Liver (tissue), 7 donors: ENCODE measurements at regions not wholly inside any gene's neighbourhood (a gene's known extent, or its start where the extent isn't known, plus 50 kb on each side); places are given as distances from the start of the nearest gene placed in this dataset.

ENCODE experiments used
- DNase-seq: peaks from one replicate; pipeline ENCODE4 v3.0.0-alpha.2; 2017; ENCODE audit warnings: low spot score
- H3K27ac ChIP-seq, 2 donors: one replicate each; pipeline ENCODE4 v1.7.0; 2013; ENCODE audit warnings: inconsistent platforms in 2 of 2, low read length in 2 of 2, control low read depth in 1 of 2, low read depth in 1 of 2, mild to moderate bottlenecking in 1 of 2
- H3K27me3 ChIP-seq, 4 donors: one replicate each; pipeline versions ENCODE4 v1.6.1 to v1.7.0; 2013; ENCODE audit warnings: low read length in 3 of 4, inconsistent platforms in 1 of 4, mild to moderate bottlenecking in 1 of 4, moderate library complexity in 1 of 4; ENCODE audit not compliant: control insufficient read depth in 4 of 4, insufficient read depth in 4 of 4
- H3K36me3 ChIP-seq, 4 donors: one replicate each; pipeline versions ENCODE4 v1.6.1 to v1.7.0; 2013; ENCODE audit warnings: low read length in 3 of 4, mild to moderate bottlenecking in 3 of 4, low read depth in 1 of 4, moderate library complexity in 1 of 4; ENCODE audit not compliant: control insufficient read depth in 4 of 4, insufficient read depth in 3 of 4
- H3K4me1 ChIP-seq, 4 donors: one replicate each; pipeline versions ENCODE4 v1.6.1 to v1.7.0; 2013; ENCODE audit warnings: low read length in 3 of 4, mild to moderate bottlenecking in 3 of 4, moderate library complexity in 1 of 4; ENCODE audit not compliant: control insufficient read depth in 4 of 4, insufficient read depth in 4 of 4
- H3K4me3 ChIP-seq, 3 donors: one replicate each; pipeline versions ENCODE4 v1.6.1 to v1.7.0; 2013; ENCODE audit warnings: low read length in 3 of 3, control low read depth in 1 of 3, low read depth in 1 of 3, mild to moderate bottlenecking in 1 of 3
- H3K9ac ChIP-seq, 2 donors: one replicate each; pipeline ENCODE4 v1.7.0; 2013; ENCODE audit warnings: low read length in 2 of 2, mild to moderate bottlenecking in 2 of 2, moderate library complexity in 2 of 2, control low read depth in 1 of 2, low read depth in 1 of 2
- H3K9me3 ChIP-seq, 4 donors: one replicate each; pipeline versions ENCODE4 v1.6.1 to v1.7.0; 2013; ENCODE audit warnings: low read length in 3 of 4; ENCODE audit not compliant: control insufficient read depth in 4 of 4
- FOXA1 ChIP-seq: IDR thresholded peaks from 2 replicates; pipeline ENCODE4 v1.6.1; 2016; ENCODE audit warnings: antibody characterized with exemption
- FOXA2 ChIP-seq: IDR thresholded peaks from 2 replicates; pipeline ENCODE4 v1.6.1; 2016; ENCODE audit warnings: antibody characterized with exemption
- GABPA ChIP-seq, 2 donors: IDR thresholded peaks in 1 of 2; conservative IDR thresholded peaks in 1 of 2; 2 replicates each; pipeline ENCODE4 v1.6.1; 2016; ENCODE audit warnings: antibody characterized with exemption in 2 of 2, mild to moderate bottlenecking in 1 of 2, moderate library complexity in 1 of 2
- HNF4A ChIP-seq, 2 donors: conservative IDR thresholded peaks; 2 replicates each; pipeline ENCODE4 v1.6.1; 2016; ENCODE audit warnings: antibody characterized with exemption in 2 of 2, mild to moderate bottlenecking in 2 of 2
- JUND ChIP-seq, 2 donors: IDR thresholded peaks; 2 replicates each; pipeline ENCODE4 v1.6.1; 2016; ENCODE audit warnings: antibody characterized with exemption in 2 of 2
- NR2F2 ChIP-seq: IDR thresholded peaks from 2 replicates; pipeline ENCODE4 v1.6.1; 2016; ENCODE audit warnings: antibody characterized with exemption
- RAD21 ChIP-seq, 2 donors: IDR thresholded peaks; 2 replicates each; pipeline ENCODE4 v1.6.1; 2016; ENCODE audit warnings: antibody characterized with exemption in 2 of 2, mild to moderate bottlenecking in 2 of 2
- RXRA ChIP-seq, 2 donors: IDR thresholded peaks; 2 replicates each; pipeline ENCODE4 v1.6.1; 2017 to 2018; ENCODE audit warnings: antibody characterized with exemption in 2 of 2, mild to moderate bottlenecking in 1 of 2
- TAF1 ChIP-seq: conservative IDR thresholded peaks from 2 replicates; pipeline ENCODE4 v1.6.1; 2016; ENCODE audit warnings: antibody characterized with exemption, mild to moderate bottlenecking
- YY1 ChIP-seq: IDR thresholded peaks from 2 replicates; pipeline ENCODE4 v1.6.1; 2016; ENCODE audit warnings: antibody characterized with exemption, mild to moderate bottlenecking
- WGBS: extraction: QIAGEN DNeasy Blood & Tissue Kit; methylation state at CpG from one replicate; pipeline ENCODE4 v1.1.7; 2013; 5-methylcytosine and 5-hydroxymethylcytosine counted together
- TF ChIP-seq, protein P1 (sequence below): IDR thresholded peaks from 2 replicates; pipeline ENCODE4 v1.6.1; 2016; ENCODE audit warnings: antibody characterized with exemption
- TF ChIP-seq, protein P2 (sequence below): IDR thresholded peaks from 2 replicates; pipeline ENCODE4 v1.6.1; 2016; ENCODE audit warnings: antibody characterized with exemption
- TF ChIP-seq, protein P3 (sequence below): IDR thresholded peaks from 2 replicates; pipeline ENCODE4 v1.6.1; 2016; ENCODE audit warnings: antibody characterized with exemption, mild to moderate bottlenecking
- TF ChIP-seq, protein P4 (sequence below): IDR thresholded peaks from 2 replicates; pipeline ENCODE4 v1.6.1; 2016; ENCODE audit warnings: antibody characterized with exemption
- donor health status: healthy.
- donor health status: healthy.
- donor health status: healthy.
- donor health status: healthy.

DNA sequence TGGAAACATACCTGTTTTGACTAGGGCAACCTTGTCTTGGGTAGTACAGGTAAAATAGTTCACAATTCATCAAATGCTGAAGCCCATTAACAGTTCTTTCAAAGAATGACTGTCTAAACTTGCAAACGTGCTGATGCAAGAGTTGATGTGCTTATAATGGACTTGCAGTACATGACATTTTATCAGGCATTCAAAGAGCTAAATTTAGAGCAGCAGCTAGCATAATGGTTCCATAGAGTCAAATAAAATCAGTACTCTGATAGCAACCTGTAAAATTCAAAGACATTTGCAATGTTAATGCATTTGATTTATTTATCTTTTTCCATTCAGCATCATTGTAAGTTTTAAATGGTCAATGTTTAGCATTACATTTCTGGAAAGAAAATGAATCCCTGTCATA lies 979.7 kb upstream of the SLC10A2 start:
- Histone ChIP-seq H3K27ac (no peak overlapping the region), H3K4me3 (no peak overlapping the region), H3K27me3 (no peaks in the 10 kb centered on the region), H3K9ac (no peak overlapping the region), H3K4me1 (no peaks in the 10 kb centered on the region), H3K9me3 (peaks cover 0 to under 1% (median 0%) of the 10 kb centered on the region in 4 donors), H3K36me3 (no peaks in the 10 kb centered on the region)
- TF ChIP-seq TAF1: no peak
- TF ChIP-seq, protein P1, sequence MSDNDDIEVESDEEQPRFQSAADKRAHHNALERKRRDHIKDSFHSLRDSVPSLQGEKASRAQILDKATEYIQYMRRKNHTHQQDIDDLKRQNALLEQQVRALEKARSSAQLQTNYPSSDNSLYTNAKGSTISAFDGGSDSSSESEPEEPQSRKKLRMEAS: no peak
- no peak for TF ChIP-seq FOXA2
- no peak for TF ChIP-seq YY1
- TF ChIP-seq, protein P2, sequence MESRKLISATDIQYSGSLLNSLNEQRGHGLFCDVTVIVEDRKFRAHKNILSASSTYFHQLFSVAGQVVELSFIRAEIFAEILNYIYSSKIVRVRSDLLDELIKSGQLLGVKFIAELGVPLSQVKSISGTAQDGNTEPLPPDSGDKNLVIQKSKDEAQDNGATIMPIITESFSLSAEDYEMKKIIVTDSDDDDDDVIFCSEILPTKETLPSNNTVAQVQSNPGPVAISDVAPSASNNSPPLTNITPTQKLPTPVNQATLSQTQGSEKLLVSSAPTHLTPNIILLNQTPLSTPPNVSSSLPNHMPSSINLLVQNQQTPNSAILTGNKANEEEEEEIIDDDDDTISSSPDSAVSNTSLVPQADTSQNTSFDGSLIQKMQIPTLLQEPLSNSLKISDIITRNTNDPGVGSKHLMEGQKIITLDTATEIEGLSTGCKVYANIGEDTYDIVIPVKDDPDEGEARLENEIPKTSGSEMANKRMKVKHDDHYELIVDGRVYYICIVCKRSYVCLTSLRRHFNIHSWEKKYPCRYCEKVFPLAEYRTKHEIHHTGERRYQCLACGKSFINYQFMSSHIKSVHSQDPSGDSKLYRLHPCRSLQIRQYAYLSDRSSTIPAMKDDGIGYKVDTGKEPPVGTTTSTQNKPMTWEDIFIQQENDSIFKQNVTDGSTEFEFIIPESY: no peak
- no peak for TF ChIP-seq FOXA1
- TF ChIP-seq, protein P3, sequence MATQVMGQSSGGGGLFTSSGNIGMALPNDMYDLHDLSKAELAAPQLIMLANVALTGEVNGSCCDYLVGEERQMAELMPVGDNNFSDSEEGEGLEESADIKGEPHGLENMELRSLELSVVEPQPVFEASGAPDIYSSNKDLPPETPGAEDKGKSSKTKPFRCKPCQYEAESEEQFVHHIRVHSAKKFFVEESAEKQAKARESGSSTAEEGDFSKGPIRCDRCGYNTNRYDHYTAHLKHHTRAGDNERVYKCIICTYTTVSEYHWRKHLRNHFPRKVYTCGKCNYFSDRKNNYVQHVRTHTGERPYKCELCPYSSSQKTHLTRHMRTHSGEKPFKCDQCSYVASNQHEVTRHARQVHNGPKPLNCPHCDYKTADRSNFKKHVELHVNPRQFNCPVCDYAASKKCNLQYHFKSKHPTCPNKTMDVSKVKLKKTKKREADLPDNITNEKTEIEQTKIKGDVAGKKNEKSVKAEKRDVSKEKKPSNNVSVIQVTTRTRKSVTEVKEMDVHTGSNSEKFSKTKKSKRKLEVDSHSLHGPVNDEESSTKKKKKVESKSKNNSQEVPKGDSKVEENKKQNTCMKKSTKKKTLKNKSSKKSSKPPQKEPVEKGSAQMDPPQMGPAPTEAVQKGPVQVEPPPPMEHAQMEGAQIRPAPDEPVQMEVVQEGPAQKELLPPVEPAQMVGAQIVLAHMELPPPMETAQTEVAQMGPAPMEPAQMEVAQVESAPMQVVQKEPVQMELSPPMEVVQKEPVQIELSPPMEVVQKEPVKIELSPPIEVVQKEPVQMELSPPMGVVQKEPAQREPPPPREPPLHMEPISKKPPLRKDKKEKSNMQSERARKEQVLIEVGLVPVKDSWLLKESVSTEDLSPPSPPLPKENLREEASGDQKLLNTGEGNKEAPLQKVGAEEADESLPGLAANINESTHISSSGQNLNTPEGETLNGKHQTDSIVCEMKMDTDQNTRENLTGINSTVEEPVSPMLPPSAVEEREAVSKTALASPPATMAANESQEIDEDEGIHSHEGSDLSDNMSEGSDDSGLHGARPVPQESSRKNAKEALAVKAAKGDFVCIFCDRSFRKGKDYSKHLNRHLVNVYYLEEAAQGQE: no peak
- TF ChIP-seq NR2F2: no peak
- TF ChIP-seq HNF4A (conservative IDR thresholded peaks at IDR 0.05): no peak
- no peak for TF ChIP-seq RAD21 (IDR thresholded peaks at IDR 0.05)
- TF ChIP-seq RXRA (IDR thresholded peaks at IDR 0.05): no peak
- 40% methylated on average over 1 of the region's 1 CpG for whole genome bisulfite sequencing
- no peak for DNase-seq

DNA sequence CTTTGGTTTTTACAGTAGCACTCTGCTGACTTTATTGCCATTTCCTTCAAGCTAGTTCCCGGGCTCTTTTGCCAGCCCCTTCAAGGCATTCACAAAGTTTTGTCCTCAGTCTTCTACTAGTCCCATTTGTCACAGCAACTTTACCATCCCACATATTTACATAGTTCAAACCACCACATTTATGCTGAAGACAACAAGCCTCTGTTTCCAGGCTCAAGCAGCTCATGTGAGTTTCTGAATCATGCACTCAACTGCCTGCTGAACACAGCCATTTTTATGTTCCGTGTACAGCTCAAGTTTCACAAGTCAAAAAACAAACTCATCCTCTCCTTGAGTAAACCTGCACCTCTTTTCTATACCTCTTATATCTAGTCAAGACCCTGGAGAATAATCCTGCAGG lies 977.0 kb upstream of the SLC10A2 start:
- Histone ChIP-seq H3K27me3 (no peaks in the 10 kb centered on the region), H3K9ac (no peak overlapping the region), H3K4me3 (no peak overlapping the region), H3K36me3 (no peaks in the 10 kb centered on the region), H3K27ac (no peak overlapping the region), H3K9me3 (peaks cover 0 to 1% (median 0%) of the 10 kb centered on the region in 4 donors), H3K4me1 (no peaks in the 10 kb centered on the region)
- TF ChIP-seq GABPA (IDR thresholded peaks at IDR 0.05 in 1 of 2, conservative IDR thresholded peaks at IDR 0.05 in 1 of 2): no peak
- TF ChIP-seq, protein P3: no peak
- TF ChIP-seq RXRA (IDR thresholded peaks at IDR 0.05): no peak
- TF ChIP-seq FOXA2: no peak
- TF ChIP-seq, protein P4, sequence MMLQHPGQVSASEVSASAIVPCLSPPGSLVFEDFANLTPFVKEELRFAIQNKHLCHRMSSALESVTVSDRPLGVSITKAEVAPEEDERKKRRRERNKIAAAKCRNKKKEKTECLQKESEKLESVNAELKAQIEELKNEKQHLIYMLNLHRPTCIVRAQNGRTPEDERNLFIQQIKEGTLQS: no peak
- TF ChIP-seq JUND (IDR thresholded peaks at IDR 0.05): no peak
- TF ChIP-seq, protein P1: no peak
- TF ChIP-seq TAF1: no peak
- TF ChIP-seq FOXA1: no peak
- DNase-seq: no peak
- WGBS: 79% methylated on average over 2 of the region's 2 CpGs
